ENCODE measurements at regions not wholly inside any gene's neighbourhood (a gene's known extent, or its start where the extent isn't known, plus 50 kb on each side); places are given as distances from the start of the nearest gene placed in this dataset.

- TF ChIP-seq TAF1 (IDR thresholded peaks at IDR 0.05; ENCODE audit: low read depth, low read length) = no peak
- TF ChIP-seq SPI1 (IDR thresholded peaks at IDR 0.05; ENCODE audit: low read depth, low read length) = no peak
- no peak for TF ChIP-seq POLR2AphosphoS5 (IDR thresholded peaks at IDR 0.05; ENCODE audit: low read depth, low read length)
- no peak for TF ChIP-seq POLR2A (IDR thresholded peaks at IDR 0.05; ENCODE audit: low read depth, low read length)
Measured at GRCh38 chr9:83141887-83142286, 78.9 kb upstream of the RASEF start.
